Glomerular visceral epithelial cell (primary cell): ENCODE measurements at regions not wholly inside any gene's neighbourhood (a gene's known extent, or its start where the extent isn't known, plus 50 kb on each side); places are given as distances from the start of the nearest gene placed in this dataset.
"Not testable (repeated sequence)": the region's sequence is repeated elsewhere in the genome, so short reads cannot be mapped to it uniquely, and the experiment has no call there.

Experiments used
- DNase-seq: peaks from one replicate; pipeline ENCODE4 v3.0.0-alpha.2; 2016; ENCODE audit errors: extremely low spot score

DNA sequence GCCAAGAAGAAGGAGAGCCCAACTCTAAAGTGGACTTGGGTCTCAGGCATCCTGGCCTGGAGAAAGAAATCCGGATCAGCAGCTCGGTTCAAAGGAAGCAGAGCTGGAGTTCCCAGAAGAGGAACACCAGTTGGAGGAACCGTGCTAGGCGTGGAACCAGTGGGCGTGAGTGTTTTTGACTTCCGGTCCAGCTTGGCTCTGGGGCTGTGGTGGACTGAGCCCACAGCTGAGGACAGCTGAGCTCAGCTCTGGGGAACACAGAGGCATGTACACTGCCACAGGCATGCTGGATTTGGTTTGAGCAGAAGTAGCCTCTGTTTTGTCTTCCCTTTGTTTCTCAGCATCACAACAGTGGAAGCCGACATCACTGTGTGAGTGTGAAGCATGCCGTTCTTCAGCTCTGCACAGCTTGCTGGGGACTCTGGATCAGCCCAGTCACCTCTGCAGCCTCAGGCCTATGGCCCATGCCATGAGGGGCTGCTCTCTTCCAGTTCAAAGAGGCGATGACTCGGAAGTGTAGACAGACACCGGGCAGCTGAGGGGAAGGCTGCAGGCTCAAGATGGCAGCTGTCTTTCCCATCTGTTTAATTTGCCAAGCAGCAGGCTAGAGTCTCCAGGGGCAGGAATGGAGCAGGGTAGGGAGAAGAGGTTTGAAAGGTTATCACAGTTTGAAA, 185.8 kb upstream of the UBE3A start:
- no peak for DNase-seq

DNA sequence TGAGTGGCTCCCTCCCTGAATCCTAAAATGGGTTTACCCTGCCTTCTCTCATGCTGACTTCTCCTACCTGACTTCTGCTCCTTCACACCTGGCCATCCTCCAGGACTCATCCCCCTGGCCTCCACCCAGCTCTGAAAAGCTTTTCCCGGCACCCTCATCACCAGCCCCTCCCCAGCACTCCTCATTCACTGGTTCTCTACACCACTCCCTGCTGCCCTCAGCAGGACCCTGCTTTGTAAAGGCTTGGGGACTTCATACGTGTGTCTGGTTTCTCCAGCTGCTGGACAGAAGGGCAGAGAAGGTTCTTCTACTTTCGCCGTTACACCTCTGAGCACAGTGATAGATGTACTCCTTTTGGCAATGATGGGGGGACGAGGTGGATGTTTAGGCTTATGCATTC, 184.9 kb upstream of the UBE3A start:
- no peak for DNase-seq

DNA sequence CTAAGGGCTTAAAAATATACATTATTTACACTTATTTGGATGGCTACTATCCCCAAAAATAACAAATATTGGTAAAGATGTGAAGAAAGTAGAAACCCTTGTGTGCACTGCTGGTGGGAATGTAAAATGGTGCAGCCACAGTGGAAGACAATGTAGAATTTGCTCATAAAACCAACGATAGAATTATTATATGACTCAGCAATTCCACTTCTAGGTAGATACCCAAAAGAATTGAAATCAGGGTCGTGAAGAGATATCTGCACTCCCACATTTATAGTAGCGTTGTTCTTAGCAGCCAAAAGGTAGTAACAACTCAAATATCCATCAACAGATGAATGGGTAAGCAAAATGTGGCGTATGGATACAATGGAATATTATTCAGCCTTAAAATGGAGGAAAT, 181.6 kb upstream of the UBE3A start:
- DNase-seq, result no peak

DNA sequence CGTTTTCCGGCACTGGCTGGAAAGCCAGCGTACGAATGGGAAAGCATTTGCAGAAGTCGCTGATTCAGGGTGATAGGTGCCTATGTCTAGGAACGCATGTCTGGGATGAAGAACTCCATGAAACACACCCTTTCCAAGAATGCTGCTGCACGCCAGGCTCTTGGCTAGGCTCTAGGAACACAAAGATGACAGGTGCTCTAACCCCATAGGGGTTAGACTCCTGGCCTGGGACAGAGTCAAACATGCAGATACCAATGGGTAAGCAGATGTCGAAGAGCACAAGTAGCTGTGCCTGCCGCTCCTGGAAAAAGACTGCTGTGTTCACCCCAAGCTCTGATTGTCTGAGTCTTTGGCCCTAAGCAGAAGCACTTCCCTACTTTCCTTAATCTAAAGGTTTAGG, 180.9 kb upstream of the UBE3A start:
- no peak for DNase-seq

DNA sequence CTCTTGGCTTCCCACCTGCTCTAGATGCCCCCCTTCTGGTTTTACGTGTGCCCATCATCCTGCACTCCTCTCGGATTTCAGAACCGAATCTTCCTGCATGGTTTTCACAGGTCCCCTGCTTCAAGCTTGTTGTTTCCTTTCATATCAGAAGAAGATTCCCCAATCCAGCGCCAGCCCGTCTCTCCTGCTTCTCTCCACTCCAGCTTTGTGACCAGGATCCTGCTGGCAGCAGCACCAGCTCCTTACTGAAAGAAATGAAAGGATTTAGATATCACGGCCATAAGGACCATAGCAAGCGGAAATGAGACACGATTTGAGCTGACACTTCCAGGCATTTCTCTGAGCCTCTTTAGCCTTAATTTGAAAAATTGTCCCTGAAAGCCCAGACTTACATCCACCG, 180.3 kb upstream of the UBE3A start:
- DNase-seq, result no peak

DNA sequence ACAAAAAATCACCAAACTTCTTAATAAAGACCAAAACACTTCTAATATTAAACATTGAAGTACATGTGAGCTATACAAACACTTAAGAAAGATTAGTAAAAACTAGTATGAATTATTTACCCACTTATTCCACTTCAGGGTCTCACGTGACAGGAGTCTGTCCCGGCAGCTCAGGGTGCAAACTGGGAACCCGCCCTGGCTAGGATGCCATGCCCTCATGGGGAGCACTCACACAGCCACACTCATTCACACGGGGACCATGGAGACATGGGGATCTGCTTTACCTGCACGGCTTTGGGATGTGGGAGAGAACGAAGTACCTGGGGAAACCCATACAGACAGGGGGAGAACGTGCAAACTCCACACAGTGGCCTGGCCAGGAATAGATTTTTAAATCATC, 179.3 kb upstream of the UBE3A start:
- DNase-seq, result no peak

DNA sequence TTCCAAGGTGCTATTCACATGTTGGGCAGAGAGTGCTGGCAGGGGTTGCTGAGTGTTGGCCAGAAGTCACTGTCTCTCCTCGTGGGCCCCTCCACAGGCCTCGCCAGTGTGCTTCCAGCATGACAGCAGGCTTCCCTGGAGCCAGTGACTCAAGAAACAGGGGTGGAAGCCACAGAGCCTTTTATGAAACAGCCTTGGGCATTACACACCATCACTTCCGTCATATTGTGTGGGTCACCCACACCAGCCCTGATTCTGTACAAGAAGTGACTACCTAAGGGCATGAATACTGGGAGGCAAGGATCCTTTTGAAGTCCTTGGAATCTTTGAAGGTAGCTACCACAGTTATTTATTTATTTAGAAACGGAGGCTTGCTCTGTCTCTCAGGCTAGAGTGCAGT, 177.6 kb upstream of the UBE3A start:
- DNase-seq, result no peak

DNA sequence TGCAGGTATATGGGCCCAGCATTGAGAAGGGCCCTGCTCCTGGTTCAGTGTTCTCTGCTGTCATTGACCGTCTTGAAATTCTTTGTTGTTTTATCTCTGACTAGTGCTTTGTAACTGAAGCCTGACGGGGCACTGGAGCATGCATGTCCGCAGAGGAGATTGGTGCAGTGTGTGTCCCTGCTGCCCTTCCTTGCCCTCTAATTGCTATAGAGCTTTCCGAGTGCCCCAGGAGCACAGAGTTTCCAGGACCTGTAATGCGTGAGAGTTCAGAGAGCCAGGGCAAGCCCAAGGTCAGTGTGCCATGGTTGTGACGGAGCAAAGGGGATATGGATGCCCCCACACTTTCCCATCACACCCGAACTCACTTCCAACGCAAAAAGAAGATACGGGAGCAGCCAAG, 174.3 kb upstream of the UBE3A start:
- no peak for DNase-seq

DNA sequence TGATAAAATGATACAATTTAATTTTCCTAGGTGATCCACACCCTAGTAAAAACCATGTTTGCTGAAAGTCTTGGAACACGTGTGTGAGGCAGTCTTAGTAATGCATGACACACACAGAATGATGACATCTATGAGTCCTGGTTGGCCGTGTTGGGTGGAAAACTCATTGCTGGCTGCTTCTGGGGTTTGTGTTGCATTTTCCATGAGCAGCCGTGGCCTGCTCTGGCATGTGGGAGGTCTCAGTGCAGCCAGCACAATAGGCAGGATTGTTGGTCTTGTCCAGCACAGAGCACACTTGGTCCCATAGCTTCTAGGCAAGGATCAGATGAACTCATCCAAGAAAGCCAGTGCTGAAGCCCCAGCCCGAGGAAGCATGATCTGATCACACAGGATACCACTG, 172.8 kb upstream of the UBE3A start:
- DNase-seq, result no peak

DNA sequence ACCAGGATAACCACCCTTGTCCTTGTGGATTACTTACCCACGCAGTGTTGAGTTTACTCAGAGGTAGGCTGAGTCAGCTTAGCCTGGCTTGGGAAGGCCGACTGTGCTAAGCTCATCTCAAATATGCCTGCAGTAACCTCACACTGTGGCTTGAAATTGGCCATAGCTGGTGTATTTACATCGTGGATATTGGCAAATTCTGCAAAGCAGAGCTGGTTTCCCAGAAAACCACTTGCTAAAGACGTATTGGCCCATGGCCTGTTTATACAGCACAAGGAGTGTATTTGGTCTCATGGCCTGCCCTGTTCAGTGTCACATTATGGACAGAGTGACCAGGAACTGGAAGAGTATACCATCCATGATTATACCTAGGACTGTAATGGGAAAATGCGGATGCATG, 170.5 kb upstream of the UBE3A start:
- DNase-seq, result no peak

DNA sequence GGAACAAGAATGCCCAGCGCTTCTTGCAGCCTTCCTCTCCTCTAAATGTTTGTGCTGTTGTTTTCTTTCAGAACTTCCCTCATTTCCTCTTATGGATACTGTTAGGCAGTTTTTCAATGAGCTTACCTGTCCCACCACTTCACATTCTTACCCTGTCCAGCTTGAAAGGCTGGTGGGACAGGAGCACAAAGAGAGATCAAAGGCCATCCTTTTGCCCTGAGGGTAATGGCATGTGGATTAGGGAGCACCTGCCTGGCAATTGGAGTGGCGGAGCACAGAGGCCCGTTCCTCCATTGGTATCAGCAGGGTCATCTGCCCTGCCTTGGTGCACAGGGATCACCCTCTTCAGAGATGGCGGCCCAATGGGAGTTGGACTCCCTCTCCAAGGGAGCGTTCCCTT, 170.1 kb upstream of the UBE3A start:
- DNase-seq, result no peak

DNA sequence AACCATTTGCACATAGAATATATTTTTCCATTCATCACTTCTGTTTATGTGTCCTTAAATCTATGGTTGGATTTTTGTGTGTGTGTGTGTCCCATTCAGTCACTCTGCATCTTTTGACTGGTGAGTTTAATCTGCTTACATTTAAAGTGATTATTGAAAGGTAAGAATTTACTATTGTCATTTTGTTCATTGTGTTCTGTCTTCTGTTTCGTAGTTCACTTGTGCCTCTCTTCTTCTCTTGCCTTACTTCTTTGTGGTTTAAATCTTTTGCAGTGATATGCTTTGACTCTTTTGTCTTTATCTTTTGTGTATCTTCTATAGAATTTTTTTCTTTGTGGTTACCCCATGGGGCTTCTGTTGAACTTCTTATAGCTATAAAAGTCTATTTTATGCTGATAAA, 166.3 kb upstream of the UBE3A start:
- DNase-seq, result no peak

DNA sequence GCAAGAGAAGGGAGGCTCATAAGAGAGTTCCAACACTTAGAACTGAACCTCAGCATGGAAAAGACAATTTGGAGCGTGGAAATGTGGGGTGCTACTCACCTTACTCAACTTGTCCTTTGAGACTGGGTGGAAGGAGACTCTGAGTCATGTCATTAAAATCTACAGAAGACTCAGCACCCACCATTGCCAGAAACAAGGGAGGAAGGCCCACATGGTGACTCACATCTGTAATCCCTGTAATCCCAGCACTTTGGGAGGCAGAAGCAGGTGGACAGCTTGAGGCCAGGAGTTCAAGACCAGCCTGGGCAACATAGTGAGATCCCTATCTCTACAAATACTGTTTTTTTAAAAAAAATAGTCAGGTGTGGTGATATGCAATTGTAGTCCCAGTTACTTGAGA, 161.9 kb upstream of the UBE3A start:
- DNase-seq, result no peak

DNA sequence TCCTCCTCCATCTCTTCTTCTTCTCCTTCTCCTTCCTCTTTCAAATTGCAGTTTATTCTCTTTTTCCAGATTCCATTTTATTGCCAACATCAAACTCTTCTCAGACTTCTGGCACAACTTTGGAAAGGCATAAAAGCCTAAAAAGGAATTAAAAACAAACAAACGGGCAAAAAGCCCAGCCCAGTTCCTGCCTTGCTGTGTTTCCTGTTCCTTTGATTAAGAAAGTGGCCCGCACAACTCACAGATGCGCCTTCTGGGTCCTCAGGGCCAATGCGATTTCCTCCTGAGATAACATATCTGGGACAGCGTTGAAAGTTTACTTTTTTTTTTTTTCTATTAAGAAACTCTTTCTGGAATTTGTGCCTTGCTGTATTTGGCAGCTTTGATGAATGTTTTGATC, 158.7 kb upstream of the UBE3A start:
- no peak for DNase-seq

DNA sequence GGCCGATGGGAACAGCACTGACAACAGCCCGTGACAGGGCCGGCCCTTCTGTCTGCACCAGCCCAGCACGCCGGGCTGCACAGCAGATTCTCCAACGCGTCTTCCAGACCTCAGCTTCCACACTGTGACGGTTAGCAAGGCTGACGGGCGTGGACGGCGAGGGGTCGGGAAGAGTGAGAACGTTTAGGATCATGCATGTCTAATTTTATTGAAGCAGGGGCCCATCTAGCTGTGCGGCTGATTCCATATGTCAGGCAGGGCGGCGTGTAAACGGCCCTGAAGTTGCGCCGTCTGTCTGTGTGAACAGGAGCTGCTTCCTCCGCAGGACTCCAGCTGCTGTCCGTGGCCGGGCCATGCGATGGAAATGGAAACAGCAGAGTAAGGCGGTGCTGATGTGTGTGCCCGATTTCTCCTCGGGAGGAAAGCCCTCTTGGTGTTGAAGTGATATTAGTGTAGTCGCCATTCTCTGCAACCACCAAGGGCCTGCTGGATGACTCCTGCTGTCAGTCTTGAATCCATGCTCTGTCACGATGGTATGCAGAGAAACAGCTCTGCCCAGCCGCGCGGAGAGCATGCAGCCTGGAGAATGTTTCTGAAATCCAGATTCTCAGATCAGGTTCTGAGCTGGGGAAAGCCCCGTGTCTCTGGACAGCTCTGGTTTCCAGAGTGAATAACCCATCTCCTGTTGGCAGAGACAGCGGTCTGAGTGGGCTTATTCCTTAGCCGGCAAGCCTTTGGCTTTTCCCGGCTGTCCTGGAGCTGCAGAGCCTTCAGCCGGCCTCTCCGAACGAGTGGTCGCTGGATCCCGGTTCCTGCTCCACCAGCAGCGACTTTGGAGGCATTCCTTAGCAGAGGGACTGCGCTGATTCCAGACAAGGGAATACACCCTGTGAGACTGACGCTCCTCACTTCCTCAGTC, 158.1 kb upstream of the UBE3A start:
- no peak for DNase-seq

DNA sequence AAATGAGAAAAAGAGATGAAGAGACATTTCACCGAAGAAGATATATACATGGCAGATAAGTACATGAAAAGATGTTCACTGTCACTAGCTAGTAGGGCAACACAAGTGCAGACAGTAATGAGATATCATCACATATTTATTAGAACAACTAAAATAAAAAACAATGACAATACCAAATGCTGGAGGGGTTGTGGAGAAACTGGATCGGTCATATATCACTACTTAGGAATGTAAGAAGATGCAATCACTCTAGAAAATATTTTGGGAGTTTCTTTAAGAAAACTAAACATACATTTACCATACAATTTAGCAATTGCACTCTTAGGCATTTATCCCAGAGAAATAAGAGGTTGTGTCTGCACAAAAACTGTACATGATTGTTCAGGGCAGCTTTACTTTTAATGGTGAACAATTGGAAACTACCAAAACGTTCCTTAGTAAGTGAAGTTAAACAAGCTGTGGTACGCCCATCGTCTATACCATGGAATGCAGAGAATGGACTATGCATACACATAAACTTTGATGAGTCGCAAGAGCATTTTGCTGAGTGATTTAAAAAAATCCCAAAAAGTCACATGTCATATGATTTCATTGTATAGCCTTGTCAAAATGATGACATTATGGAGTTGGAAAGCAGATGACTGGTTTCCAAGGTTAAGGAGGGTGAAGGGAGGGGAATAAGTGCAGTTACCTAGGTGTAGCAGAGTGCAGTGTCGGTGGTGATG, 149.0 kb upstream of the UBE3A start:
- DNase-seq, result no peak

DNA sequence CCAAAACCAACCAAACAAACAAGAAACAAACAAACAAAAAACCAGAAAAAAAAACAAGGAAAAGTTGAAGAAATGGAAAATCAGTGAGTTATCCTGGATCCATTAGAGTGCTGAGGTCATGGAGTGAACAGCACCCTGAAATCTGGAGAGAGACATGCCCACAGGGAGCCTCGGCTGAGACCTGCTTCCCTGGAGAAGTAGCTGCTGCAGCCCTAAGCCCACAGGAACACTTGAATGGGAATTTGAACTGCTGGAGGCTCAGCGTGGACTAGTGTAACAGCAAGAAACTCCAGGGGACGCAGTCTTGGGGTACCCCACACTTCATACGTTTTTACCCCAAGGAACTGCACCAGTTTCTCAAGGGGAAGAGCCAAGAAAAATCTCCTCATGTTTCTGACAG, 144.1 kb upstream of the UBE3A start:
- no peak for DNase-seq

DNA sequence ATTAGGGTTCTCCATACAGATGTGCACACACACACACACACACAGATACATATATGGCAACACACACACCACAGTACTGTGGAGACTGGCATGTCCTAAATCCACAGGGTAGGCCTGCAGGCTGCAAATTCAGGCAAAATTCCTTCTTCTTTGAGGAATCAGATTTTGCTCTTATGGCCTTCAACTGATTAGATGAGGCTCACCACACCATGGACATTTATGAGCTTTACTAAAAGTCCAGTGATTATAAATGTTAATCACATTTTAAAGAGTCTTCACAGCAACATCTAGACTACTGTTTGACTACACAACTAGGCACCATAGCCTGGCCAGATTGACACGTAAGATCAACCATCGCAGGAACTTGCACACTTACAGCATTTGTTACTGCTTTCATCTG, 140.3 kb upstream of the UBE3A start:
- DNase-seq, result no peak

DNA sequence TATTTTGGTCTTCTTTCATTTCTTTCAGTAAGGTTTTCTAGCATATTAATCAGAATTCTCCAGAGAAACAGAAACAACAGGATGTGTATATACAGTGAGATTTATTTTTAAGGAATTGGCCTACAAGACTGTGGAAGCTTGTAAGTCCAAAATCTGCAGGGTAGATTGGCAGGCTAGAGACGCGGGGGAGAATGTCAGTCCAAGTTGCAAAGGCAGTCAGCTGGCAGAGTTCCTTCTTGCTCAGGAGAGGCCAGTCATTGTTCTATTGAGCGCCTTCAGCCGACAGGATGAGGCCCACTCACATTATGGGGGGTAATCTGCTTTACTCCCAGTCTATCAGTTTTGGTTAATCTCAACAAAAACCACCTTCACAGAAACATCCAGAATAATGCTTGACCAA, 133.4 kb upstream of the UBE3A start:
- DNase-seq, result no peak

DNA sequence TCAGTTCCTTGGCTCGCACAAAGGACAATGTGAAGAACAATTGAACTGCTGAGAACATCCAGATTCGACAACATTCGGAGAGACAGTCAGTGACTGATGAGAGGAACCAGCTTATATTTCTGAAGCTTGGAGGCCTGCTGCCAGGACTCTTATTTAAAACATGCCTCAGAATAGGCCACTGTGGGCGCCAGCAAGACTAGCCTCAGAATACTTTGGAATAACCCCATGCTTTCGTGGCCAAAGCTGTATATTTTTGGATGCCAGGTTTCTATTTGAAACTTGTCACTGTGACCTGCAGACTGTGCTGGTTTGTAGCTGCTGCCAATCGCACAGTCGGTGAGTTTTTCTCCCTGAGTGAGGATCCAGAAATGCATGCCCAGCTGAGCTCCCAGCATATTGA, 129.9 kb upstream of the UBE3A start:
- DNase-seq, result no peak

DNA sequence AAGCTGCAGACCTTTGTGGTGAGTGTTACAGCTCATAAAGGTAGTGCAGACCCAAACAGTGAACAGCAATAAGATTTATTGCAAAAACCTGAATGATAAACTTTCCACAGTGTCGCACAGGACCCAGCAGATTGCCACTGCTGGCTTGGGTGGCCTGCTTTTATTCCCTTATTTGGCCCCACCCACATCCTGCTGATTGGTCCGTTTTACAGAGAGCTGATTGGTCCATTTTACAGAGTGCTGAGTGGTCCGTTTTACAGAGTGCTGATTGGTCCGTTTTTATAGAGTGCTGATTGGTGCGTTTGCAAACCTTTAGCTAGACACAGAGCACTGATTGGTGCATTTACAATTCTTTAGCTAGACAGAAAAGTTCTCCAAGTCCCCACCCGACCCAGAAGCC, 127.7 kb upstream of the UBE3A start:
- not testable (repeated sequence) for DNase-seq

DNA sequence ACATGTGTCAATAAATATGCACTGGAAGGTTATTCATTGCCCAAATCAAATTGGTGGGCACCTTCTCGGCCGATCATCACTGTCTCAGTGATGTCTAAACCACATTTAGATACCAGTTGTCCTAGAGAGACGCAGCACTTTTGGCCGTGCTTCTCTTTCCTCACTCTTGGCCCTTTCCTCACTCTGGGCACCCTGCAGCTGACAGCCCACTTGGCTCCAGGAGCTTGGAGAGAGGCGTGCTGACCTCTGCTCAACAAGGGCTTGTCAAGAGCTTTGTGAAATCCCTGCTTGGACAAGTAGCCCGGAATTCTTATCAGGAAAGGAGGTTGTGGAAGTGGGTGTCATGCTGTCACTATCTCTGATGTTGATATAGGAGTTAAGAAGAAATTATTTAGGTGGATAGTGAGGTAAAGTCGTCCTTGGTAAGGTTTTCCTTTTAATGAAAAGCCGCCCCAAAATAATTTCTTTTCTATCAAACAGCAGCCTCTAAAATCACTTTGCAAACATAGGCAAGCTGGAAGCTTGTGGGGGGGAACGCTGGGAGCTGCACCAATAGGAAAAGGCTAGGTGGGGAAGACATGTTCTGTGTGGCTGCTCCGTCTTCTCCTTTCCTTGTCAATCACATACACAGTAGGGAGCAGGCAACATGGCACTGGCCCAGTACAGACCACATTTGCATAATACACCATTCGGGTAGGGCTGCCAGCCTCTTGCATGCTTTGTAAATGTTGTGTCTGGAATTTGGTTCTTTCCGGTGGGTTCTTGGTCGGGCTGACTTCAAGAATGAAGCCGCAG, 126.8 kb upstream of the UBE3A start:
- DNase-seq, result no peak
